ENCODE measurements at regions not wholly inside any gene's neighbourhood (a gene's known extent, or its start where the extent isn't known, plus 50 kb on each side); places are given as distances from the start of the nearest gene placed in this dataset.

GRCh38 chr13:73513751-73514150 lies 454.9 kb downstream of the KLF5 start:
- no peaks in the 10 kb centered on the region for H3K4me1 ChIP-seq
- H3K9me3 ChIP-seq, result no peaks in the 10 kb centered on the region
- DNase-seq (no peak), ATAC-seq (no peak)
- no peaks in the 10 kb centered on the region for H3K27me3 ChIP-seq
- no peak overlapping the region for H3K27ac ChIP-seq
- no peaks in the 10 kb centered on the region for H3K36me3 ChIP-seq
- intact Hi-C loops (cut with DNase I), result no loop called here
- no peak overlapping the region for H3K4me3 ChIP-seq
- no peak for TF ChIP-seq CTCF (IDR thresholded peaks at IDR 0.05)

DNA sequence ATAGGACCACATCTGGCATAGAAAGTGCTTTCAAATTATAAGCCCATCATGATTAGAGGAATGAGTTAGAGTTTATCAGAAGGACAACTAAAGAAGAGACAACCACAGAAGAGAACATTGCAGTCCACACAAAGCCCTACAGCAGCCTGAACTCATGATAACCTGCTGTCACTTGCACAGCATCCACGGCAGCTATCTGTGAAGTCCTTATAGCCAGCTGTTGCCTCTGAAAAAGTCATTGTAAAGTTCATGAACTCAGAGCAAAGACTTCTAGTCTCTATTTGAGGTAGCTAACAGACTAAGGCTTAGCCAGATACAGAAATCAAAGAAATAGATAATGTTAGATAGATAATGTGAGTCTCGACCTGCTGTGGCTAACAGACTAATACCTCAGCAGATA lies 450.0 kb downstream of the KLF5 start:
- TF ChIP-seq CTCF (IDR thresholded peaks at IDR 0.05), result no peak
- DNase-seq, result no peak
- no peaks in the 10 kb centered on the region for H3K36me3 ChIP-seq

GRCh38 chr13:73505376-73505890 lies 446.6 kb downstream of the KLF5 start:
- intact Hi-C loops (cut with DNase I), result no loop called here
- no peak for DNase-seq
- Histone ChIP-seq H3K27ac (no peak overlapping the region), H3K4me1 (no peaks in the 10 kb centered on the region), H3K4me3 (no peak overlapping the region), H3K9me3 (no peaks in the 10 kb centered on the region), H3K27me3 (no peaks in the 10 kb centered on the region), H3K36me3 (no peaks in the 10 kb centered on the region)
- ATAC-seq, result no peak
- no peak for TF ChIP-seq CTCF (IDR thresholded peaks at IDR 0.05)

More for the DNA sequence above, 450.0 kb downstream of the KLF5 start:
- Histone ChIP-seq H3K4me3 (no peak overlapping the region), H3K9me3 (no peaks in the 10 kb centered on the region), H3K27me3 (no peaks in the 10 kb centered on the region), H3K27ac (no peak overlapping the region), H3K4me1 (no peaks in the 10 kb centered on the region)
- ATAC-seq, result no peak
- intact Hi-C loops (cut with DNase I), result no loop called here

GRCh38 chr13:73499695-73500094 lies 440.9 kb downstream of the KLF5 start:
- no peaks in the 10 kb centered on the region for H3K4me1 ChIP-seq
- H3K4me3 ChIP-seq, result no peak overlapping the region
- H3K36me3 ChIP-seq, result no peaks in the 10 kb centered on the region
- DNase-seq, result no peak
- no peaks in the 10 kb centered on the region for H3K9me3 ChIP-seq
- H3K27ac ChIP-seq, result no peak overlapping the region
- H3K27me3 ChIP-seq, result no peaks in the 10 kb centered on the region
- TF ChIP-seq CTCF (IDR thresholded peaks at IDR 0.05), result no peak
- intact Hi-C loops (cut with DNase I), result no loop called here
- ATAC-seq, result no peak

DNA sequence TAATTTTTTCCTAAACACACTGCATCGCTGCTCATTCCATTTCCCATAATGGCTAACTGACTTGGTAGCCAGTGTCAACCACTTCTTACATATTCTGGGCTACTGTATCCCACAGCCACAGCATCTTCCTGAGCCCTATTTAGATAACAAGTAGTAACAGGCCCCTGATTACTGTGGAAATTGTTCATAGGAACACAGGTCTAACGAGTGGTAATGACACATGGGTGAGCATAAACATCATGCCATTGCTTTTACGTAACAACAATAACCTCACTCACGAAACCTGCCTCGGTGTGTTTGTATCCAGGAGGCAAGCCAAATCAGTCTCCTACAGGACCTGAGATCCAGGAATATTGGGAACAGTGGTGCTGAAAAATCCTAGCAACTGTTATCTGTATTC lies 438.6 kb downstream of the KLF5 start:
- TF ChIP-seq CTCF (IDR thresholded peaks at IDR 0.05), result no peak

GRCh38 chr13:73496711-73497110 lies 437.9 kb downstream of the KLF5 start:
- Histone ChIP-seq H3K4me3 (no peak overlapping the region), H3K27ac (no peak overlapping the region), H3K36me3 (no peaks in the 10 kb centered on the region), H3K4me1 (no peaks in the 10 kb centered on the region), H3K27me3 (no peaks in the 10 kb centered on the region), H3K9me3 (no peaks in the 10 kb centered on the region)
- ATAC-seq (no peak), DNase-seq (no peak)
- no peak for TF ChIP-seq CTCF (IDR thresholded peaks at IDR 0.05)
- intact Hi-C loops (cut with DNase I), result no loop called here

More for the DNA sequence above, 438.6 kb downstream of the KLF5 start:
- Histone ChIP-seq H3K9me3 (no peaks in the 10 kb centered on the region), H3K4me1 (no peaks in the 10 kb centered on the region), H3K36me3 (no peaks in the 10 kb centered on the region), H3K4me3 (no peak overlapping the region), H3K27ac (no peak overlapping the region), H3K27me3 (no peaks in the 10 kb centered on the region)
- no peak for DNase-seq
- ATAC-seq, result no peak
- intact Hi-C loops (cut with DNase I), result no loop called here

All from upper lobe of right lung (tissue), 1 donor.